Epithelial cell of prostate (primary cell): ENCODE measurements at regions not wholly inside any gene's neighbourhood (a gene's known extent, or its start where the extent isn't known, plus 50 kb on each side); places are given as distances from the start of the nearest gene placed in this dataset.

Experiments used
- DNase-seq: peaks from one replicate; pipeline ENCODE4 v3.0.0-alpha.2; 2011; ENCODE audit warnings: low read depth, low spot score
- H3K27ac ChIP-seq: fragments of 450-650 bp; 2 replicates; pipeline ENCODE4 v1.5.1; 2017; ENCODE audit warnings: mild to moderate bottlenecking

DNA sequence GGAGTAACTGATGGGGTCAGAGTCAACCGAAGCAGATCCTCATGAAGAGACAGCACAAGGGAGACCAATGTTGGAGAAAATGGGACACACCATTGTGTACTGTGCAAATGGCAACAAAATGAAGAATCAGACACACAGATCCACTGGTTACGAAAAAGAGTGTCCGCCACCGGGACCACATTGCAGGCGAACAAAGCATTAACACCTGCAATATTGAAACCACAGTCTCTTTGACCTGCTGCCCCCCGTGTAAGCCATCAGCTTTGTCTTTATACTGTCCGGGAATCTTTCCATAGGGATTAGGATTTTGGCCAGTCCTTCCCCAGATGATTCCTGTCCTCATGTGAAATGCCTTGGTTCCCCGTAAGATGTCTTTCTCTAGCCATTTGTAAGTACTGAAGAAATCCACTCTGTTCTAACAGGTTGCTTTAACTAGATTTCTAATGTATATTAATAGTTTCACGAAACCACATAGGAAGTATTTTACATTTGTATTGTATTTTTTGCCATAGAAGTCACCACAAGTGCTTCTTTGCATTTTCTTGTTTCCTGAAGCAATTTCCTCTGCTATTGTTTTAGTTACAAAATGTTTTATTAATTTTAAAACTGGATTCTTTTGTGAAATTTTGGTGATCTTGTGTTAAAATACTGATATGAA is 140.8 kb upstream of the NFE2L3 start:
- H3K27ac ChIP-seq, result no peak overlapping the region
- DNase-seq, result no peak

DNA sequence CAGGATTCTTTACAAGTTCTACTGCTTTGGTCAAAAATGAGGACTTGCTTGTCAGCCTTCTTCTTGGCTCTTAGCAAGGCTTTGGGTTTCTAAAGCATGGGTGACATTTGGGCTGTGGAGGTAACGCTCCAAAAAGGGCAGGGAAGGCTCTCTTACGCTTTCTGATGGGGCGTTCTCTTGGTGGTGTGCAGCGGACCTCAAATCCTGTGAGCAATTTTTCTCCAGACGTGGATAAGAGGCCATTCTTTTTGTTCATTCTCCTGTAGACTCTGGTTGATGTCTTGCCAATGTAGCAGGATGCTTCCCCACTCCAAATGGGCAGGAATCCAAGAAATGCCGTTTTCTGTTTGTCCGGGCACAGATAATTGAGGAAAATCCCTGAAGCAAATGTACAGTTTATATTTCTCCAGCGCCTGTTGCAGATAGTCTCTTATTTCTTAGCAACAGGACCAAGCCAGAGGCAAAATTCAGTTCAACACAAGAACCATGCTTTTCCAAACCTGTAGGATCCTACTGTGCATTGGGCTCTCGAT is 138.4 kb upstream of the NFE2L3 start:
- H3K27ac ChIP-seq, result no peak overlapping the region
- no peak for DNase-seq

DNA sequence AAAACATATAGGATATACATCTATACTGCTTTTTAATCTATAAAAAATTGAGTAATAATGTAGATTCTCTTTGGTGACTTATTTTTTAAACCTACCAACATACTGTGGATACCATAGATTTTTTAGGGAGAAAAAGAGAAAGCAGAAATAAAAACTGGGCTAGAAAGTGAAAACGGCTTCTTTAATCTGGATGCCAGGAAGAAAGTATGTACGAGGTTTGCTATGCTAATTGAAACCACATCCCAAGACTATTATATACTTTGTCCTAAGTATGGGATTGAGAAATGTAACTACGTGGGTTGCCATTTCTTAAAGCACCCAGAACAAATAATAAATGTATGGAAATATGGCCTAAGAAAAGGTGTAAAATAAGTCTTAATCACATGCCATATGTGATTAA is 129.0 kb upstream of the NFE2L3 start:
- no peak overlapping the region for H3K27ac ChIP-seq
- DNase-seq, result no peak

DNA sequence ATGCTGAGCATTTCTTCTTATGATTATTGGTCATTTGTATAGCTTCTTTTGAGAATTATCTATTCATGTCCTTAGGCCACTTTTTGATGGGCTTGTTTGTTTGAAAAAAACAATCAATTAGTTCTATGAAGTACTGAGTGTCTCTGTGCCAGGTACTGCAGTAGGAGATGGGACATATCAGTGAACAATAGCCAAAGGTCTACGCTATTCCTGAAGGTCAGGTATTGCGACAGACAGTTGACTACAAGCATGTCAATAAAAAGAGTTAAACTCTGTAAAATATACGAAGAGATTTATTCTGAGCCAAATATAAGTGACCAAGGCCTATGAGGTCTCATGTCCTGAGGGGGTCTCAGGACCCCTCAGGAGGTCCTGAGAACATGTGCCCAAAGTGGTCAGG is 122.1 kb upstream of the NFE2L3 start:
- no peak overlapping the region for H3K27ac ChIP-seq
- no peak for DNase-seq

DNA sequence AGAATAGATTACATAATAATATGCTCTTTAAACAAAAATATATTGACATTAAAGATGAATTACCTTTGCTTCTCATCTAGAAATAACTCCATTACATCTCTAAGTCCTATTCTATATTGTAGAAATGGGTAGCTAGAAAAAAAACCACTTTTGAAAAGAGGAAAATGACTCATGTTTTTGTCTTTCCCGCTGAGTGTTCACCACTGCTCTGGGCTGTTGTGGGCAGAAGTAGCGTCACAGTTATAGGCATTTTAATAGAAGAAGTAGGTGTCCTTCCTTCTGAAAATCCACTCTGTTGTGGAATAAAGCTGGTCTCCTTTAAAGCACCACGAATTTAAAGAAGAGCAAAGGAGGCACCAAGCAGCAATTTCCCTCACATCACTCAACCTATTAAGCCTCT is 117.6 kb upstream of the NFE2L3 start:
- H3K27ac ChIP-seq, result no peak overlapping the region
- DNase-seq, result no peak

DNA sequence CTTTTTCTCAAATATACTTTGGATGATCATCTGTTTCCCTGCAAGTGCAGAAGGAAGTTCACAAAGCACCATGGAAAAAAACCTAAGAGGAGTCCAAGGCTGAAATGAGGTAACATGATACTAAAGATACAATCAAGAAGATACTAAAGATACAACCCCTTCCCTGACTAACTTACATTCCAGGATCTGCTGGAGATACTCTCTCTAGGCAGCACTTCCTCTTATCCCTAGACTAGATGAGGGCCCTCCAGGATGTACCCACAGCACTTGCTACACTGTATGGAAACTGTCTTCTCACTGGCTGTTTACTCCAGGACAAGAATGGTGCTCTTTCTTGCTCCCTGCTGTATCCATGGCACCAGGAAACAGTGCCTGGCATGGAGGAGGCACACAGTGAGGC is 116.4 kb upstream of the NFE2L3 start:
- DNase-seq, result no peak
- H3K27ac ChIP-seq, result no peak overlapping the region

DNA sequence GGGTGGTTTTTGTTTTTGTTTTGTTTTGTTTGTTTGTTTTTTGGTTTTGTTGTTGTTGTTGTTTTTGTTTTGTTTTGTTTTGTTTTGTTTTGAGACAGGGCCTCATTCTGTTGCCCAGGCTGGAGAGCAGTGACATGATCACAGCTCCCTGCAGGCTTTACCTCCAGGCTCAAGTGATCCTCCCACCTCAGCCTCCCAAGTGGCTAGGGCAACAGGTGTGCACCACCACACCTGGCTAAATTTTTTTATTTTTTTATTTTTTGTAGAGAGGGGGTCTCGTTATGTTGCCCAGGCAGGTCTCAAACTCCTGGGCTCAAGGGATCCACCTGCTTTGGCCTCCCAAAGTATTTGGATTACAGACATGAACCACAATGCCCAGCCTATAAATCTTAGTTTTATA is 115.9 kb upstream of the NFE2L3 start:
- DNase-seq, result no peak

DNA sequence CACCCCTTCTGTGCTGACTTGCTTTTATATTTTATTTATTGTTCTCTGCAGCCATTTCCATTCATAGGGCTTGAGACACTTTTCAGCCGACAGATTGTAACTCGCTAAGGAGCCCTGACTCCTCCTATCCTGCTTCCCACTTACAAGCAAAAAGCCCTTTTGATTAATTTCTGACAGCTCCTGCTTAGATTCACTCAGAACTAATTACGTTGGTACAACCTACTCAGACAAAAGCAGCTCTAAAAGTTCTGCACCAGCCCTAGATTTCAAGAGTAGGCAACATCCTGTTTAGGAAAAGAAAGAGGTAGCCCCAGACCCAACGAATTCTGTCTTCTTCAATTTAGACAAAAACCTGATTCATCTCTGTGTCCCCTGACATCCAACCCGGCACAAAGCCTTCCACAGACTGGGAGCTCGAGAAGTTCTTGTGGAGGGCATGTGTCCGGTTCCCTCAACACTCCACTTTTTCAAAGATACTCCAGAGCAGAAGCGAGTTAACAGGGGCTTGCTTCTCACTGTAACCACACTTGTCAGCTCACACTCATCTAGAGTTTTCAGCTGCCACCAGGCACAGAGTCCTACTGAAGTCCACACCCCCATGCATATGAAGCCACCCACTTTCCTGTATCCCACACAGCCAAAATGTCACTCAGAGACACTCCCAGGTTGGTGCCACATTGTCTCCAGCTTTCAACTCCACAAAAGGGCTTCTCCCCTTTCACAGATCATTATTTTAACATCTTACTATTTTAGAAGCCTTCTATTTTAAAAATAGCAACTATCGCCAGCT is 113.6 kb upstream of the NFE2L3 start:
- no peak overlapping the region for H3K27ac ChIP-seq
- DNase-seq, result no peak

More for the DNA sequence above, 115.9 kb upstream of the NFE2L3 start:
- H3K27ac ChIP-seq, result no peak overlapping the region

DNA sequence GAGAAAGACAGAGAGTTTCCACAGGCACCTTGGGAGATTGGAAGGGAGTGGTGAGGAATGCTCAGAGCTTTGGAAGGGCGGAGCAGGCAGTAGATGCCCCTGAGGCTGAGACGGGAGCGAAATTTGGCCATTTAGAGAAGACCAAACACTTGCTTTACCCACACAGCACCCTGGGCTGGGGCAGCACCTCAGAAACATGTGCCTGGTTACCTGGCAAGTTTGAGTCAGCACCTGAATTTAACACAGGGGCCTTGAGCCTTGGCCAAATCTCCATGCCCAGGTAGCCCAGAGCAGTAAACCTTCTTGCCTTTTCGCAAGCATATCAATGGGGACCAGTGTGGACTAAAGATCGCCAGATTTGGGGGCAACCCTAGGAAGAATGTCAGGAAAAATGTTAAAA is 111.9 kb upstream of the NFE2L3 start:
- no peak for DNase-seq
- no peak overlapping the region for H3K27ac ChIP-seq

DNA sequence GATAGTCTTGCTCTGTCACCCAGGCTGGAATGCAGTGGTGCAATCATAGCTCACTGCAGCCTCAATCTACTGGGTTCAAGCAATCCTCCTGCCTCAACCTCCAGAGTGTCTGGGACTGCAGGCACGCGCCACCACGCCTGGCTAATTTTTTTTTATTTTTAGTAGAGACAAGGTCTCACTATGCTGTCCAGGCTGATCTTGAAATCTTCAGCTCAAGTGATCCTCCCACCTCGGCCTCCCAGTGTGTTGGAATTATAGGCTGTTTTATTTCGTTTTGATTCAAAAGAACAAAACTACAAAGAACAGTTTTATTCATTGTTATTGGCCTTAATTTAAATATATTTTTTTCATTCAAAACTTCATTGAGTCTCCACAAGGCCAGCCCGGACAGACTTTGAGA is 109.8 kb upstream of the NFE2L3 start:
- H3K27ac ChIP-seq, result no peak overlapping the region
- no peak for DNase-seq

DNA sequence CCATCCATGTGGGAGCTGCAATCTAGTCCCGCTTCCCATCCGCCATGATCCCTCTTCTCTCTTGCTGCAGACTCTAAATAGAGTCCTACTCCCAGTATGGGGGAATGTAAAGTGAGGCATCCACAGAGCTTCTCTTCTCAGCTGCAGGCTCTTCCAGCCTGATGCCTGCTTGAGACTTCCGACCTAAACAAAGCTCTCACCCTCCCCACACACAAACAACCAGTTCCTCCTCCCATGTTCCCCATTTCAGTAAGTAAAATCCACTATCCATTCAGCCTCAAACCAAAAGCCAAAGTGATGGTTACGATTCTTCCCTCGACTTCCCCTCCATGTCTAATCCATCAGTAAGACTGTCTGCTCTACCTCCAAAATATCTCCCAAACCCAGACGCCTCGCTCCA is 108.2 kb upstream of the NFE2L3 start:
- no peak overlapping the region for H3K27ac ChIP-seq
- DNase-seq, result no peak

DNA sequence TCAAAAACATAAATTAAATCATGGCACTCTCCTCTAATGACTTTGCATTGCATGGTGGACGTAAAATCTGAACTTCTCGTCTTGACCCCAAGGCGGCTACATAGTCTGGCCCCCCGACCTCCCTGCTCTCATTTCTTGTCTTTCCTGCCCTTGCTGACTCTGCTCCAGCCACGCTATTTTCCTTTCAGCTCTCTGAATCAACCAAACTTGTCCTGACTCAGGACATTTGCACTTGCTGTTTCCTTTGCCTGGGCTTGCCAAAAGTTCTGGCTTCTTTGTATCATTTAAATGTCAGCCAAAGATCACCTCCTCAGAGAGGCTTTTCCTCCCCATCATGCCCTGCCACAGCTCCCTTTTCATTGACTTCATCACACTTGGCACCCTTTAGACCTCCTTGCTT is 107.7 kb upstream of the NFE2L3 start:
- DNase-seq, result no peak

DNA sequence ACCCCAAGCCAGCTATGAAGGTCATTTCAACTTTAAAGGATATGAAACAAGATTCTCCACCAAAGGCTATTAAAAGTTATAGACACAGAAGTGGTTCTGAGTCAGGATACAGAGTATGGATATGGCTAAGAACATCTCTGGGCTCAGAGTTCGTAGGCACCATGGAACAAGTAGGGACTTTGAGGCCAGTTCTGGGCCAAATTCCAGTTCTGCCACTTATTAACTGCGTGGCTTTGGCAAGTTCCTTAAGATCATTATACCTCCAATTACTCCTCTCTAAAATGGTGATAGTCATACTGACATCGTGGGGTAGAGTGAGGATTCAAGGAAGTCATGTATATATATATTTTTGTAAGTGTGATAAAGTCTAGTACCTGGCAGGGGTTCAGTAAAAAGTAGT is 105.8 kb upstream of the NFE2L3 start:
- DNase-seq, result no peak
- H3K27ac ChIP-seq, result no peak overlapping the region

More for the DNA sequence above, 107.7 kb upstream of the NFE2L3 start:
- no peak overlapping the region for H3K27ac ChIP-seq

DNA sequence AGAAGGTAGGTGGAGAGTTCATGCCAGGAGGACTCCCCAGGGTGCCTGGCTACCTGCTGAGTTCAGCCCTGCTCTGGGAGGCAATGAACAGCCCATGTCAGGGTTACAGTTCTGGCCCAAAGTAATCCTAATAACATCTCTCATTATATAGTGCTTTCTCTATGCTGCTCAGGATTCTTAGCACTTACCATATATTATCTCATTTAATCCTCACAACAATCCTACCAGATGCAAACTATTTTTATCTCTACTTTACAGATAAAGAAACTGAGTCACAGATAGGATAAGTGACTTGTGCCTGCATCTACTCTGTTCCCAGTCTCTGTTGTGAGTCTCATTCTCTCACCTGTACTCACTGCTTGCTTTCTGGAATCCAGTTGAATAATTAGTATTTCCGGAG is 105.1 kb upstream of the NFE2L3 start:
- no peak overlapping the region for H3K27ac ChIP-seq
- no peak for DNase-seq

DNA sequence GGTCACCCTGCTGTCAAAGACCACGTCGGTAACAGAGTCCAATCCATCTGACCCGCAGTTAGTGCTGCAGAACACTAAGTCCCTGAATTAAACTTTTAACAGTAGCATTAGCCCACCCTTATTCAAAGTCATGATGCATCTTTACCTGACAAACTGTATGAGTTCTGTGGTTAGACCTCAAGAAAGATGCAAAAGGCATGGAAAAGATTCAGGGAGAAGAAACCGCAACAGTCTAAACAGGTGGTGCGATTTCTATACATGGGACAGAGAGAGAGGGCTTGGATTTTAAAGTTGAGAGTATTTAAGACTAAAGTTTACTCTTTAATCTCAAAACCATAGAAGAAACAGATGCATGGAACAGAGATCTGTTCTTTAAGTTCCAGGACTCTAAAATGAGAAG is 103.3 kb upstream of the NFE2L3 start:
- no peak for DNase-seq

DNA sequence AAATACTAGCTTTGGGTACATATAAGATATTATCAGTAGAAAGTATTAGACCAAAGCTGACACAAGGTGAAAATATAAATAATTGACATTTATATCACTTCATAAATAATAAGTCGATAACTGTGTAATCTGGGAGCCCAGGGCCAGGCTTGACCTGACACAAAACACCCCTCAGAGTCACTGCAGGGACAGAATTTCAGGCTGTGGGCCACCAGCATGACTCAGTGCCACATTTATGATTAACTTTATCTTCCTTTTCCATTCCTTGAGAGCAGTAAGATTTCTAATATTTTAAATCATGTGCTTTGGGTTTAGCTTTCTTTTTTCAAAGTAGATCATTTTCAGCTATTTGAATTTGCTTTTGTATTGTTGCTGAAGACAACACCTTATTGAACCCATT is 102.9 kb upstream of the NFE2L3 start:
- DNase-seq, result no peak
- H3K27ac ChIP-seq, result no peak overlapping the region

More for the DNA sequence above, 103.3 kb upstream of the NFE2L3 start:
- no peak overlapping the region for H3K27ac ChIP-seq

DNA sequence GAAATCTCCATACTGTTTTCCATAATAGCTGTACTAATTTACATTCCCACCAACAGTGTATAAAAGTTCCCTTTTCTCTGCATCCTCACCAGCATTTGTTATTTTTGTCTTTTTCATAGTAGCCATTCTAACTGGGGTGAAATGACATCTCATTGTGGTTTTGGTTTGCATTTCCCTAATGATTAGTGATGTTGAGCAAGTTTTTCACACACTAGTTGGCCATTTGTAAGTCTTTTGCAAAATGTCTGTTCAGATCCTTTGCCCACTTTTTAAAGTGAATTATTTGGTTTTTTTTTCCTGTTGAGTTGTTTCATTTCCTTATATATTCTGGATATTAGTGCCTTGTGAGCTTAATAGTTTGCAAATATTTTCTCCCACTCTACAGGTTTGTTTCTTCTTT is 101.0 kb upstream of the NFE2L3 start:
- DNase-seq, result no peak
- no peak overlapping the region for H3K27ac ChIP-seq

DNA sequence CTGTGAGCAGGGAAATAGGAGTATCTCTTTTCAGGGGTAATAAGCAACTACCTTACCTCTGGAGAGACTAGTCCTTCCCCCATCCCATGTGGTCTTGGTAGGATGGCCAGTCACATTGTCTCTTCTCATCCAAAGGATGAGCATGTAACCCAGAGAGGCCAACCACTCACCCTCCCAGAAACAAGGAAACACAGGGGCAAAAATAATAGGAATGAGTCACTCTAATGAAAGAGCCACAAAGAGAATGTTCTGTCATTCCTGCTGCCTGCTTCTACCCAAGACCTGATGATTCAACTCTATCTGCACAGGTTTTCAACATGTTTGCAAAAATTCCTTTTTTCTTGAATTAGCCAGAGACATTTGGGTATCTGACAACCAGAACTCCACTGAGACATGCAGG is 99.3 kb upstream of the NFE2L3 start:
- peak; percentile 73 for DNase-seq
- H3K27ac ChIP-seq, result peak overlapping the region; percentile 40

DNA sequence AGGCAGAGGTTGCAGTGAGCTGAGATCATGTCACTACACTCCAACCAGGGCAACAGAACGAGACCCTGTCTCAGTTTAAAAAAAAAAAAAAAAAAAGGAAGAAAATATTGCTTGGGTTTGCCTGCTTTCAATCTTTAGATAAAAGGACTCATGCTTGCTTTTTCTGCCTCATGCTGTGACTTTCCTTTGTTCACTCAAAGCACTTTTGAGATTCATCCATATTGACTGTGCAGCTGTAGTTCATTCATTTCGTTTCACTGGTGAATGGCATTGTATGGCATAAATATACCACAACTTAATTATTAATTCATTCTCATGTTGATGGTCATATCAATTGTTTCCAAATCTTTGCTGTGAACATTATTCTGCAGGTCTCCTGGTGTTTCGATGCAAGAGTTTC is 97.6 kb upstream of the NFE2L3 start:
- no peak for DNase-seq
- no peak overlapping the region for H3K27ac ChIP-seq

DNA sequence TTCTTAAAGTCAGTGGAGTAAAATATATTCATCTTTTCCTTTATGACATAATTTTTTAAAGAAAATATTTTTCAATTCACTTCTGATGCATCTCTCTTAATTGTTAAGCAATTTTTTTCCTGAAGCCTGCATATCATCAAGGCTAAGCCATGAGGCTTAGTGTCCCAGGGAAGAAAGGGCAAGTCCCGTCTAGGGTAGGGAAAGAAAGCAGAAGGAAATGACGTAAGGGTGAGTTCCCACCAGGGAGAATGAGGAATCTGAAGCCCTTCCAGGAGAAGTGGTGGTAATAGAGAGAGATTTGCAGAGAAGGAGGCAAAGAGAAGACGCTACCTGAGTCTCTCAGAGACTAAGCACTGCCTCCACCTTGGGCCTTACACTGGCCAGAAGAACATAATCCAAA is 96.8 kb upstream of the NFE2L3 start:
- no peak for DNase-seq
- H3K27ac ChIP-seq, result no peak overlapping the region

DNA sequence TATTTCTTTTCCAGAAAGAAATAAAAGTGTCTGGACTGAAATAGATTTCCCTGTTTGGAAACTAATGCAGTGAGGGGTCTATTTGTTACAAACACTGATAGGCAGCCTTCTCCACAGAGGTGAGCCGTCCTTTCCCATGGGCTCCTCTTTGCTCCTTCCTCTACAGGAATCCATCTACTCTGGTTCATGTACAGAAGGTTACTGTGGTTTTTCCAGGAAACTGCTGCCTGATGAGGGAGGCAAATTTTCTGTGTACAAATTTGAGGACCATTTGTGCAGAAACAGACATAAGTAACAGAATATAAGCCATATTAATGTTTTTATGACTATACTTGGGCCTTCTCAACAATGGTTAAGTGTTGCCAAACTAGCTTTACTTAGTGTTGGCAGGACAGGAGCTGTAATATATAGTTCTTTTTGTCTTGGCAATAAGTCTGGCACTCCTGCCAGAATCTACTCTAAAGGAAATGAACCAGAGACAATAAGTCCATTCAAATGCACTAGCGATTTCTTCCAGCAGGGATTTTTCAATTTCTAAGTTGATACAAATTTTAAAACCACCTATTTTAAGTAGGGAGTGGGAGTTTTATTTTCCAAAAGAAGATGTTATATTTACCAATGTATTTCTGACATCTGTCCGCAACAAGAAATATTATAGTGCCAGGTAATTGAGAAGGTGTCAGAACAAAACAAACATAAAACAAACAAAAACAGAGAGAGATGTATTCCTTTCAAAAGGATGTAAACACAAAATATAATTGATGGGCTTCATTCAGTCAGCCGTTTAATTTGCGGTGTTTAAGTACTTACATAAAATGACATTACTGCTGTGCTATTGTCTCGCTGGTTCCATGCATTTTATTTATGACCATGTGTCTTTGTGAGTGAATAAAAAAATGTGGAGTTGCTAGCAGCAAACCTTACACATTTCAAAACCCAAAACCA is 91.0 kb upstream of the NFE2L3 start:
- H3K27ac ChIP-seq, result no peak overlapping the region
- no peak for DNase-seq
